ENCODE measurements at regions not wholly inside any gene's neighbourhood (a gene's known extent, or its start where the extent isn't known, plus 50 kb on each side); places are given as distances from the start of the nearest gene placed in this dataset.
A peak's percentile ranks its signal among the peaks of the same experiment; 100 is the strongest.

GRCh38 chr13:44268980-44269379 is 104.6 kb upstream of the SERP2 start:
- Mint-ChIP-seq H3K27me3 (peaks cover 10% of the 10 kb centered on the region), H3K4me1 (peaks cover 24% of the 10 kb centered on the region), H3K9me3 (no peaks in the 10 kb centered on the region), H3K27ac (no peak overlapping the region), H3K4me3 (no peak overlapping the region), H3K36me3 (ENCODE audit: low read depth) (no peaks in the 10 kb centered on the region)
- ATAC-seq (no peak), DNase-seq (no peak)

- ATAC-seq = no peak
- no peak overlapping the region for H3K4me3 Mint-ChIP-seq
- no peak overlapping the region for H3K27ac Mint-ChIP-seq
Observed at GRCh38 chr13:44270150-44270549, 103.5 kb upstream of the SERP2 start.

GRCh38 chr13:44271031-44271455 is 102.6 kb upstream of the SERP2 start:
- ATAC-seq = no peak
- Mint-ChIP-seq H3K36me3 (ENCODE audit: low read depth) (no peaks in the 10 kb centered on the region), H3K27ac (no peak overlapping the region), H3K4me1 (peaks cover 44% of the 10 kb centered on the region), H3K27me3 (peaks cover 7% of the 10 kb centered on the region), H3K9me3 (no peaks in the 10 kb centered on the region), H3K4me3 (no peak overlapping the region)
- no peak for DNase-seq

More at GRCh38 chr13:44270150-44270549, 103.5 kb upstream of the SERP2 start:
- Mint-ChIP-seq H3K9me3 (no peaks in the 10 kb centered on the region), H3K27me3 (peaks cover 10% of the 10 kb centered on the region), H3K36me3 (ENCODE audit: low read depth) (no peaks in the 10 kb centered on the region), H3K4me1 (peaks cover 36% of the 10 kb centered on the region)
- no peak for DNase-seq

- no peak overlapping the region for H3K4me3 Mint-ChIP-seq
- peaks cover 45% of the 10 kb centered on the region for H3K4me1 Mint-ChIP-seq
- H3K27me3 Mint-ChIP-seq = peaks cover 7% of the 10 kb centered on the region
- DNase-seq = no peak
- no peaks in the 10 kb centered on the region for H3K9me3 Mint-ChIP-seq
- H3K36me3 Mint-ChIP-seq (ENCODE audit: low read depth) = no peaks in the 10 kb centered on the region
- no peak overlapping the region for H3K27ac Mint-ChIP-seq
- no peak for ATAC-seq
Observed at GRCh38 chr13:44271473-44271872, 102.2 kb upstream of the SERP2 start.

GRCh38 chr13:44271915-44272341 is 101.7 kb upstream of the SERP2 start:
- DNase-seq (no peak), ATAC-seq (no peak)
- H3K4me3 Mint-ChIP-seq = no peak overlapping the region
- no peaks in the 10 kb centered on the region for H3K36me3 Mint-ChIP-seq (ENCODE audit: low read depth)
- H3K27ac Mint-ChIP-seq = no peak overlapping the region
- H3K27me3 Mint-ChIP-seq = peaks cover 3% of the 10 kb centered on the region
- H3K9me3 Mint-ChIP-seq = no peaks in the 10 kb centered on the region
- peaks cover 46% of the 10 kb centered on the region for H3K4me1 Mint-ChIP-seq

- DNase-seq (no peak), ATAC-seq (no peak)
- Mint-ChIP-seq H3K4me3 (no peak overlapping the region), H3K27me3 (no peaks in the 10 kb centered on the region), H3K4me1 (peaks cover 49% of the 10 kb centered on the region), H3K27ac (no peak overlapping the region), H3K36me3 (ENCODE audit: low read depth) (no peaks in the 10 kb centered on the region), H3K9me3 (peaks cover 3% of the 10 kb centered on the region)
Observed at GRCh38 chr13:44272692-44273091, 100.9 kb upstream of the SERP2 start.

- peak overlapping the region; percentile 67 for H3K4me3 Mint-ChIP-seq
- H3K36me3 Mint-ChIP-seq (ENCODE audit: low read depth) = no peaks in the 10 kb centered on the region
- no peak overlapping the region for H3K27ac Mint-ChIP-seq
- H3K4me1 Mint-ChIP-seq = peaks cover 54% of the 10 kb centered on the region
- ATAC-seq (no peak), DNase-seq (no peak)
- H3K27me3 Mint-ChIP-seq = no peaks in the 10 kb centered on the region
- H3K9me3 Mint-ChIP-seq = peaks cover 5% of the 10 kb centered on the region
Observed at GRCh38 chr13:44273216-44273615, 100.4 kb upstream of the SERP2 start.

GRCh38 chr13:44273991-44274770 is 99.4 kb upstream of the SERP2 start:
- Mint-ChIP-seq H3K4me3 (peak overlapping the region; percentile 67), H3K36me3 (ENCODE audit: low read depth) (no peaks in the 10 kb centered on the region)

GRCh38 chr13:44274771-44275205 is 98.8 kb upstream of the SERP2 start:
- peaks cover 64% of the 10 kb centered on the region for H3K4me1 Mint-ChIP-seq
- H3K9me3 Mint-ChIP-seq = peaks cover 6% of the 10 kb centered on the region
- peak overlapping the region; percentile 67 for H3K4me3 Mint-ChIP-seq
- DNase-seq (no peak), ATAC-seq (no peak)
- no peaks in the 10 kb centered on the region for H3K27me3 Mint-ChIP-seq
- no peaks in the 10 kb centered on the region for H3K36me3 Mint-ChIP-seq (ENCODE audit: low read depth)
- H3K27ac Mint-ChIP-seq = peak overlapping the region; percentile 87

More at GRCh38 chr13:44273991-44274770, 99.4 kb upstream of the SERP2 start:
- peaks cover 64% of the 10 kb centered on the region for H3K4me1 Mint-ChIP-seq
- no peak for DNase-seq
- H3K9me3 Mint-ChIP-seq = peaks cover 5% of the 10 kb centered on the region
- peak; percentile 91 for ATAC-seq
- H3K27me3 Mint-ChIP-seq = no peaks in the 10 kb centered on the region
- H3K27ac Mint-ChIP-seq = peak overlapping the region; percentile 87

- H3K9me3 Mint-ChIP-seq = peaks cover 9% of the 10 kb centered on the region
- ATAC-seq (no peak), DNase-seq (no peak)
- H3K4me1 Mint-ChIP-seq = peaks cover 64% of the 10 kb centered on the region
- no peaks in the 10 kb centered on the region for H3K36me3 Mint-ChIP-seq (ENCODE audit: low read depth)
- H3K27me3 Mint-ChIP-seq = no peaks in the 10 kb centered on the region
- peak overlapping the region; percentile 52 for H3K27ac Mint-ChIP-seq
- no peak overlapping the region for H3K4me3 Mint-ChIP-seq
Observed at GRCh38 chr13:44275381-44275780, 98.2 kb upstream of the SERP2 start.

- Mint-ChIP-seq H3K27me3 (no peaks in the 10 kb centered on the region), H3K4me3 (no peak overlapping the region), H3K4me1 (peaks cover 61% of the 10 kb centered on the region), H3K9me3 (peaks cover 9% of the 10 kb centered on the region), H3K36me3 (ENCODE audit: low read depth) (no peaks in the 10 kb centered on the region), H3K27ac (no peak overlapping the region)
- no peak for DNase-seq
- no peak for ATAC-seq
Observed at GRCh38 chr13:44276061-44276460, 97.6 kb upstream of the SERP2 start.

GRCh38 chr13:44277459-44277858 is 96.2 kb upstream of the SERP2 start:
- no peak overlapping the region for H3K27ac Mint-ChIP-seq
- no peak for DNase-seq

GRCh38 chr13:44278166-44278565 is 95.5 kb upstream of the SERP2 start:
- Mint-ChIP-seq H3K36me3 (ENCODE audit: low read depth) (no peaks in the 10 kb centered on the region), H3K4me3 (no peak overlapping the region), H3K4me1 (peaks cover 48% of the 10 kb centered on the region), H3K9me3 (peaks cover 9% of the 10 kb centered on the region), H3K27me3 (peaks cover 6% of the 10 kb centered on the region), H3K27ac (no peak overlapping the region)
- DNase-seq (no peak), ATAC-seq (no peak)

More at GRCh38 chr13:44277459-44277858, 96.2 kb upstream of the SERP2 start:
- no peak for ATAC-seq
- Mint-ChIP-seq H3K4me3 (no peak overlapping the region), H3K4me1 (peaks cover 55% of the 10 kb centered on the region), H3K9me3 (peaks cover 9% of the 10 kb centered on the region), H3K36me3 (ENCODE audit: low read depth) (no peaks in the 10 kb centered on the region), H3K27me3 (peaks cover 3% of the 10 kb centered on the region)

- DNase-seq = no peak
- Mint-ChIP-seq H3K27me3 (peaks cover 9% of the 10 kb centered on the region), H3K4me1 (peaks cover 26% of the 10 kb centered on the region), H3K27ac (no peak overlapping the region), H3K36me3 (ENCODE audit: low read depth) (no peaks in the 10 kb centered on the region), H3K9me3 (peaks cover 14% of the 10 kb centered on the region), H3K4me3 (no peak overlapping the region)
- no peak for ATAC-seq
Observed at GRCh38 chr13:44280456-44280855, 93.2 kb upstream of the SERP2 start.

- H3K4me3 Mint-ChIP-seq = no peak overlapping the region
Observed at GRCh38 chr13:44281252-44282000, 92.2 kb upstream of the SERP2 start.

More at GRCh38 chr13:44281252-44282000, 92.2 kb upstream of the SERP2 start:
- ATAC-seq = no peak
- no peak for DNase-seq
- no peaks in the 10 kb centered on the region for H3K36me3 Mint-ChIP-seq (ENCODE audit: low read depth)
- peaks cover 9% of the 10 kb centered on the region for H3K27me3 Mint-ChIP-seq
- peaks cover 19% of the 10 kb centered on the region for H3K4me1 Mint-ChIP-seq
- no peak overlapping the region for H3K27ac Mint-ChIP-seq
- H3K9me3 Mint-ChIP-seq = peaks cover 14% of the 10 kb centered on the region

Measured in activated naive CD8-positive, alpha-beta T cell treated with anti-CD3 and anti-CD28 coated beads, Interleukin-2, amount 50 U/mL, for 24 hours (primary cell).